GM18505 (cell line): ENCODE measurements at regions not wholly inside any gene's neighbourhood (a gene's known extent, or its start where the extent isn't known, plus 50 kb on each side); places are given as distances from the start of the nearest gene placed in this dataset.
"Not testable (repeated sequence)": the region's sequence is repeated elsewhere in the genome, so short reads cannot be mapped to it uniquely, and the experiment has no call there.

Experiments used
- ATAC-seq: cut with Tn5 transposase; IDR thresholded peaks from one replicate; pipeline ENCODE4 v1.9.1; 2021; ENCODE audit not compliant: unreplicated experiment
- POLR2A ChIP-seq: IDR thresholded peaks from 4 replicates; pipeline ENCODE4 v1.6.1; 2011; ENCODE audit warnings: borderline replicate concordance; ENCODE audit not compliant: insufficient read depth, insufficient read length; ENCODE audit errors: extremely low read depth

DNA sequence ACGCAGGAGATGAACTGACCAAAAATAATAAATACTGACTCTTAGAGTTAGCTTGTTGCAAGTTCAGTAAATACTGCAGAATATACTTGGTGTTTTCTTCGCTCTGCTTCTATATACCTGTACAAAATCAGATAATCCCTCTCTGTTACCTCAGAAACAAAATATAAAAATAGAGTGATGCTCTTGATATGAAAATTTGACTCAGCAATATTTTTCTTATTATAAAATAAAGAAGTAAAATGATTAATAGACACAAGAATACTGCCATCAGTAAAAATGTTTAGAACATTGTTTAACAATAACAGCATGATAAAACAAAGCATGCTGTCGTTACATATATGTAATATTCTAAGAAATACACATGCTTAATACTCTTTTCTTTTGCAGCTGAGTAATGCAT, 1366.9 kb upstream of the EYS start:
- TF ChIP-seq POLR2A, result no peak
- ATAC-seq, result no peak

DNA sequence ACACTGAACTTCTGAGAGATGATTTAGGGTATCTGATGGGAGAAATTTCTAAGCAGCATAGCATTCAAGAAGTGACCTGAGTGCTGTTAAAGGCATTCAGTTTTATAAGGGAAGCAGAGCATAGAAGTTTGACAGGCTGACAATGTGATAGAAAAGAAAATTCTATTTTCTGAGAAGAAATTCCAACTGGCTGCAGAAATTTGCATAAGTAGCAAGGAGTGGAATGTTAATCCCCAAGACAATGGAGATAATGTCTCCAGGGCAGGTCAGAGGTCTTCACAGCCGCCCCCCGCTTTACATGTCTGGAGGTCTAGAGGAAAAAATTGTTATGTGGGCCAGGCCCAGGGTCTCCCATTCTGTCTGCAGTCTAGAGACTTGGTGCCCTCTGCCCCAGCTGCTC, 1361.8 kb upstream of the EYS start:
- no peak for ATAC-seq
- no peak for TF ChIP-seq POLR2A

DNA sequence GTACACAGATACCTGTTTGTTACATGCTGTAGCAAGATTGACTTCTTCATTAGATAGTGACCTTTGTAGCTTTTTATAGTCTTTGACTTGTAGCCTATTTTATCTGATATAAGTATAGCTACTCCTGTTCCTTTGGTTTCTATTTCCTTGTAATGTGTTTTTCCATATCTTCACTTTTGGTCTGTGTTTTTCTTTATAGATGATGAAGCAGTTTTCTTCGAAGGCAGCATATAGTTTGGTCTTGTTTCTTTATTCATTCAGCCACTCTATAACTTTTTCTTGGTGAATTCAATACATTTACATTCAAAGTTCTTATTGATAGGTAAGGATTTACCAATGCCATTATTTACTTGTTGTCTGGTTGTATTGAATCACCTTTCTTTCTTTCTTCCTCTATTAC, 1357.3 kb upstream of the EYS start:
- ATAC-seq, result no peak
- no peak for TF ChIP-seq POLR2A

DNA sequence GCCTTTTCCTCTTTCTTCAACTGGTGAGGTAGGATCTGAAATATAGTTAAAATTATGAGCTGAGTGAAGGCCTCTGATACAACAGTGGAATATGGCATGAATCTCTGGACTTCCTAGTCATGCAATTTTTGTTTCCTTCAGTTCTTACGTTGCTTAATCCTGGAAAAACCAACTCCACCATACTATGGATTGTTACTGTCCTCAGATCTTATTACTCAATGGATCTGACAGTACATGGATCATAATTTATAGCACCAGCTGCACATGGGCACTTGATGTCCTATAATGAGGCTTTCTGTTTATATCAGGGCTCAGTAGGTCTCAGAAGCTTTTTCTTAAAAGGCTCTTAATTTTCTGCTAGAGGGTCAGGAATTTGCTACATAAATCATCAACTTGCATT, 1341.0 kb upstream of the EYS start:
- no peak for ATAC-seq
- TF ChIP-seq POLR2A, result no peak

DNA sequence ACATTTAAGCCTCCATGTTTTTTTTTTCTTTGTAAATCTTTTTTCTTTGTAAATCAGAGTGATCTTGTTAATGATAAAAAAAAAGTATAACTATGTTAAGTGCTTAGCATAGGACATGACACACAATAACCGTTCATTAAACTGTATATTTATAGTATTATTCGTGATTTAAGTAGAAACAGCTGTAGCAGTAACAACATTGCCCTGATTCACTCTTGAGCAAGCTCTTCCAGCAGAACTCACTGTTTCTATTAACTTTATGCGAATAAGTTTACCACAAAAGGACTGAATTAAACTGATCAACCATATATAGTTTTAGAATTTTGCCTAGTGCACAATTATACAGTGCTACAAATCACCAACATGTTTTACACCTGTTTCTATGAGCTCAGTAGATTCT, 1338.0 kb upstream of the EYS start:
- ATAC-seq, result no peak
- TF ChIP-seq POLR2A, result no peak

DNA sequence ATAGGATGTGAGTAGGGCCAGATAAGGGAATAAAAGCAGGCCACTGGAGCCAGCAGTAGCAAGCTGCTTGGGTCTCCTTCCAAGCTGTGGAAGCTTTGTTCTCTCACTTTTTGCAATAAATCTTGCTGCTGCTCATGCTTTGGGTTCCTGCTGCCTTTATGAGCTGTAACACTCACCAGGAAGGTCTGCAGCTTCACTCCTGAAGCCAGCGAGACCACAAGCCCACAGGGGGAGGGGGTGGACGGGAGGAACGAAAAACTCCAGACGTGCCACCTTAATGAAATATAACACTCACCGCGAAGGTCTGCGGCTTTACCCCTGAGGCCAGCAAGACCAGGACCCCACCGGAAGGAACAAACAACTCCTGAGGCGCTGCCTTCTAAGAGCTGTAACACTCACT, 1324.4 kb upstream of the EYS start:
- TF ChIP-seq POLR2A, result no peak
- ATAC-seq, result no peak

DNA sequence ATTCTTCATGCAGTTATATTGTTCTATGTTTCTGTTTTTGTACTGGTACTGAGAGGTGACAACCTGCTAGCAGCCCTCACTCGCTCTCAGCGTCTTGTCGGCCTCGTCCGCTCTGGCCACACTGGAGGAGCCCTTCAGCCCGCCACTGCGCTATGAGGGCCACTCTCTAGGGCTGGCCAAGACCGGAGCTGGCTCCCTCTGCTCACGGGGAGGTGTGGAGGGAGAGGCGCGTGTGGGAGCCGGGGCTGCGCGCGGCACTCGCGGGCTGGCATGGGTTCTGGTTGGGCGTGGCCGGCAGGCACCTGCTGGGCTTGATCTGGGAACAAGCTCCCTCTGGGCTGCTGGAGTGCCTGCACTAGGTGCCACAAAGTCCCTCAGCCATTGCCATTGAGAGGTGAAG, 1323.8 kb upstream of the EYS start:
- no peak for ATAC-seq
- TF ChIP-seq POLR2A, result no peak

DNA sequence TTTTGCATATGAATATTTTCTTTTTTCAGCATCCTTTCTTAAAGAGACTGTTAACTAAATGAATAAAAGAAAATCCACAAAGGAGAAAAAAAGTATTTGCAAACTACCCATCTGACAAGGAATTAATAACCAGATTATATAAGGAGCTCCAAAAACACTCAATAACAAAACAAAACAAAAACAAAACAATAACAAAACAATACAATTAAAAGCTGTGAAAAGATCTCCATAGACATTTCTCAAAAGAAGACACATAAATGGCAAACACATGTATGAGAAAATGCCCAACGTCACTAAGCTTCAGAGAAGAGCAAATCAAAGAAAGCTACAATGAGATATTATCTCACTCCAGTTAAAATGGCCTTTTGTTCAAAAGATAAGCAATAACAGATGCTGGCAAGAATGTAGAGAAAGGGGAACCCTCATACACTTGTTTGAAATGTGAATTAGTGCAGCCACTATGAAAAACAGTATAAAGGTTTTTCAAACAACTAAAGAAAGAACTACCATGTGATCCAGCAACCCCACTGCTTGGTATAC, 1310.0 kb upstream of the EYS start:
- ATAC-seq, result no peak
- no peak for TF ChIP-seq POLR2A

DNA sequence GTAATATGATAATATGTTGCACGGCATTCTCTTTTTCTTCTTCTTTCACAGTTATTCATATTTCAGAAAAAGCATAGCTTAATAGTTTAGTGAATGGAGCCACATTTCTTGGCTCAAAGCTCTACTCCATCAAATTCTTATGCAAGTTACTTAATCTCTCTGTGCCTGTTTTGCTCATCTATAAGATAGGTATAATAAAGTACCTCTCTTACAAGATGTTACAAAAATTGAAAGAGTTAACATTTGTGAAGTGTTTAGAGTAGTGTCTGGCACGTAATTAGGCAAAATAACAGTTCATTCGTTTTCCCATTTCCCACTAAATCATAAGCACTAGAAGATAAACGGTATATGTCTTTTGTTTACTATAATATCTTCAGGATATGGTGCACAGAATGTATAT, 1304.4 kb upstream of the EYS start:
- no peak for ATAC-seq
- TF ChIP-seq POLR2A, result no peak

DNA sequence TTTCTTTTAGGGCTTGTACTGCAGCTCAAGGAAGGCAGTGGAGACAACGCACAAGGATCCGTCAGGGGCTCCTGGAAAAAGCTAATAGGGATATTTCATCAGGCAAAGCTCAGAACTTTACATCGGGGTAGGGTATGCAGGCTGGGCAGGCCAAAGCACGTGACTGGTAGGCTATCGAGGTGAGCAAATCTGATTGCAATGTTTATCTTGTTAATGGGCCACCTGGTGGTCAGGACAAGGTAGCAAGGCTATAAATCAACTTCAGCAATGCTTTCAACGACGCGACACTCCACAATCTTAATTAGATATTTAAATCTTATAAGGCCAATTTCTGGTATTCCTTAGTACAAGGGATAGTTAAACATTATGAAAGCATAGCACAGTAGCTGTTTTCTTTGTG, 1302.8 kb upstream of the EYS start:
- TF ChIP-seq POLR2A, result no peak
- ATAC-seq, result no peak

DNA sequence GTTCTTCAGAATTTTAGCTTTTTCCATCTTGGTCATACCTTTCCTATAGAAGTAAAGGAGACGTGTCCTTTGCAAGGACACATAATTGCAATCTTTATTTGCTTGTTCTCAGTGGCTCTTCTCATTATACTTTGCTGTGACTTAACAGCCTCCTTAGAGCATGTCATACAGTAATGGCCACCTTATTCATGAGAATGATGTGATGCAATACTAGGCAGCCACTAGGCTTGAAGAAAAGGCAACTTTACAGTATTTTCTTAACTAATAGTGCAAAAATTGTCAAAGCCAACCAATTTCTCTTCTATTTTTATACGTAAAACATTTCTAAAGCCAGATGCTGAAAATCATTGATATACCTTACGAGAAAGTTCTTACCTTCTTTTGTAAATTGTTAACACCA, 1296.8 kb upstream of the EYS start:
- no peak for ATAC-seq
- no peak for TF ChIP-seq POLR2A

DNA sequence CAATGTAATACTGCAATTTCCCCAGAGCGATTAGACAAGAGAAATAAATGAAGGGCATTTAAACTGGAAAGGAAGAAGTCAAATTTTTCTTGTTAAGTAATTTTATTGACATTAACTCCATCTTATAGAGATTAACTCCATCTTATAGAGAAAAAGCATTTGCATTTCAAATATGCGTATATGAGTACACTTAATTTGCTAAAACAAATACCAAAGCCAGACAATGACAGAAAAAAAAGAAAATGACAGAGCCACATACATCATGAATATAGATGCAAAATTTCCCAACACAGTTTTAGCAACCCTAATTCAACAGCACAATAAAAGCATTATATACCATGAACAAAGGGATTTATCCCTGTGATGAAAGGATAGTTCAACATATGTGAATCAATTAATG, 1293.1 kb upstream of the EYS start:
- no peak for TF ChIP-seq POLR2A

DNA sequence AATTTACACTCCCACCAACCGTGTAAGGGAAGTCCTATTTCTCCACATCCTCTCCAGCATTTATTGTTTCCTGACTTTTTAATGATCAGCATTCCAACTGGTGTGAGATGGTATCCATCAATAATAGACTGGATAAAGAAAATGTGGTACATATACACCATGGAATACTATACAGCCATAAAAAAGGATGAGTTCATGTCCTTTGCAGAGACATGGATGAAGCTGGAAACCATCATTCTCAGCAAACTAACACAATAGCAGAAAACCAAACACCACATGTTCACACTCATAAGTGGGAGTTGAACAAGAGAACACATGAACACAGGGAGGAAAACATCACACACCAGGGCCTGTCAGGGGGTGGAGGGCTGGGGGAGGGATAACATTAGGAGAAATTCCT, 1290.6 kb upstream of the EYS start:
- ATAC-seq, result not testable (repeated sequence)

More for the DNA sequence above, 1293.1 kb upstream of the EYS start:
- no peak for ATAC-seq

DNA sequence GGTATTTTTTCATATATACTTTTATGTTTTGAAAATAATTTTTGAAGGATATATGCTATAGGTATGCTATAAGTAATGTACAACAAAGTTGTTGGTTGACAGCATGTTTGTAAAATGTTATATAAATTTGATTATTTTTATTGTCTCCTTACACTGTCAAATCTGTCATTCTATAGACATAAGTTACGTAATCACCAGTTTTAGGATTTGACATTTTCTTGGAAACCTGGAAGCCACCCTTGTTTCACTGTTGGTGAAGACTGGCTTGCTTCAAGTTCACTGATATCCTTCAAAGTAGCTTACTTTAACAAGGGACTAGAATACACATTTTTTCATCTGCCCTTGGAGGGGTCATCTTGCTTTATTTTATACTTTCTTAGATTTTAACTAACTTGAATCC, 1288.6 kb upstream of the EYS start:
- no peak for TF ChIP-seq POLR2A
- ATAC-seq, result no peak

DNA sequence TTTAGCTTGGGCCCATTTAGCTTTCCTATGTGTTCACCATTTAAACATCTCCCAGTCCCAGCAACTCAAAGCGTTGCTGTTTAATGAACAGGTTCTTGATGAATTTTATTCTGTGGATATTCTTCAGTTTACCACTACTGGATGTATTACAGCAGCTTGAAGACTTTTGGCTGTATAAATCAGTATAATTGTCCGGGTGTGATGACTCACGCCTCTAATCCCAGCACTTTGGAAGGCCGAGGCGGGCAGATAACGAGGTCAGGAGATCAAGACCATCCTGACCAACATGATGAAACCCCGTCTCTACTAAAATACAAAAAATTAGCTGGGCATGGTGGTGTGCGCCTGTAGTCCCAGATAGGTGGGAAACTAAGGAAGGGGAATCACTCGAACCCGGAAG, 1286.7 kb upstream of the EYS start:
- ATAC-seq, result not testable (repeated sequence)
